ENCODE measurements at regions not wholly inside any gene's neighbourhood (a gene's known extent, or its start where the extent isn't known, plus 50 kb on each side); places are given as distances from the start of the nearest gene placed in this dataset.

DNA sequence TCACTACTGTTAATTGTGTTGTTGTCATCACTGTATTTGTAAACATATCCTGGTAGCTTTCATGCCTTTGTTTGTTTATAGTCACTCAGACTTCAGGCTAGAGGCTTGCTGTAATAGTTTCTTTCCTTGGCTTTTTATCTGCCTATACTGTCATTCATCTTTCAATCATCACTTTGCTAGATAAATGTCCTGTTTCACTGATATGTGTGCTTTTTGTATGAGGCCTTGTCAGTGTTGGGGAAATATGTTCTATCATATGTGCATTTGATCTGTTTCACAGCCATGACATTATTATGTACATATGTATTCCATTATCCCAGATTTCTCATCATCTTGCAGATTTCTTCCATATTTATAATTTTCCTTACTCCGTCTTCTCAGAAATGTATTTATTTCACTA, 558.9 kb upstream of the LRFN5 start:
- TF ChIP-seq POLR2AphosphoS5 (IDR thresholded peaks at IDR 0.05; ENCODE audit: low read depth, low read length), result no peak
- TF ChIP-seq JUND (CRISPR knock-in tag; IDR thresholded peaks at IDR 0.05), result no peak
- TF ChIP-seq, protein P1, sequence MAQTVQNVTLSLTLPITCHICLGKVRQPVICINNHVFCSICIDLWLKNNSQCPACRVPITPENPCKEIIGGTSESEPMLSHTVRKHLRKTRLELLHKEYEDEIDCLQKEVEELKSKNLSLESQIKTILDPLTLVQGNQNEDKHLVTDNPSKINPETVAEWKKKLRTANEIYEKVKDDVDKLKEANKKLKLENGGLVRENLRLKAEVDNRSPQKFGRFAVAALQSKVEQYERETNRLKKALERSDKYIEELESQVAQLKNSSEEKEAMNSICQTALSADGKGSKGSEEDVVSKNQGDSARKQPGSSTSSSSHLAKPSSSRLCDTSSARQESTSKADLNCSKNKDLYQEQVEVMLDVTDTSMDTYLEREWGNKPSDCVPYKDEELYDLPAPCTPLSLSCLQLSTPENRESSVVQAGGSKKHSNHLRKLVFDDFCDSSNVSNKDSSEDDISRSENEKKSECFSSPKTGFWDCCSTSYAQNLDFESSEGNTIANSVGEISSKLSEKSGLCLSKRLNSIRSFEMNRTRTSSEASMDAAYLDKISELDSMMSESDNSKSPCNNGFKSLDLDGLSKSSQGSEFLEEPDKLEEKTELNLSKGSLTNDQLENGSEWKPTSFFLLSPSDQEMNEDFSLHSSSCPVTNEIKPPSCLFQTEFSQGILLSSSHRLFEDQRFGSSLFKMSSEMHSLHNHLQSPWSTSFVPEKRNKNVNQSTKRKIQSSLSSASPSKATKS (CRISPR knock-in tag; IDR thresholded peaks at IDR 0.05), result no peak
- TF ChIP-seq CEBPG (CRISPR knock-in tag; IDR thresholded peaks at IDR 0.05), result no peak
- TF ChIP-seq, protein P2, sequence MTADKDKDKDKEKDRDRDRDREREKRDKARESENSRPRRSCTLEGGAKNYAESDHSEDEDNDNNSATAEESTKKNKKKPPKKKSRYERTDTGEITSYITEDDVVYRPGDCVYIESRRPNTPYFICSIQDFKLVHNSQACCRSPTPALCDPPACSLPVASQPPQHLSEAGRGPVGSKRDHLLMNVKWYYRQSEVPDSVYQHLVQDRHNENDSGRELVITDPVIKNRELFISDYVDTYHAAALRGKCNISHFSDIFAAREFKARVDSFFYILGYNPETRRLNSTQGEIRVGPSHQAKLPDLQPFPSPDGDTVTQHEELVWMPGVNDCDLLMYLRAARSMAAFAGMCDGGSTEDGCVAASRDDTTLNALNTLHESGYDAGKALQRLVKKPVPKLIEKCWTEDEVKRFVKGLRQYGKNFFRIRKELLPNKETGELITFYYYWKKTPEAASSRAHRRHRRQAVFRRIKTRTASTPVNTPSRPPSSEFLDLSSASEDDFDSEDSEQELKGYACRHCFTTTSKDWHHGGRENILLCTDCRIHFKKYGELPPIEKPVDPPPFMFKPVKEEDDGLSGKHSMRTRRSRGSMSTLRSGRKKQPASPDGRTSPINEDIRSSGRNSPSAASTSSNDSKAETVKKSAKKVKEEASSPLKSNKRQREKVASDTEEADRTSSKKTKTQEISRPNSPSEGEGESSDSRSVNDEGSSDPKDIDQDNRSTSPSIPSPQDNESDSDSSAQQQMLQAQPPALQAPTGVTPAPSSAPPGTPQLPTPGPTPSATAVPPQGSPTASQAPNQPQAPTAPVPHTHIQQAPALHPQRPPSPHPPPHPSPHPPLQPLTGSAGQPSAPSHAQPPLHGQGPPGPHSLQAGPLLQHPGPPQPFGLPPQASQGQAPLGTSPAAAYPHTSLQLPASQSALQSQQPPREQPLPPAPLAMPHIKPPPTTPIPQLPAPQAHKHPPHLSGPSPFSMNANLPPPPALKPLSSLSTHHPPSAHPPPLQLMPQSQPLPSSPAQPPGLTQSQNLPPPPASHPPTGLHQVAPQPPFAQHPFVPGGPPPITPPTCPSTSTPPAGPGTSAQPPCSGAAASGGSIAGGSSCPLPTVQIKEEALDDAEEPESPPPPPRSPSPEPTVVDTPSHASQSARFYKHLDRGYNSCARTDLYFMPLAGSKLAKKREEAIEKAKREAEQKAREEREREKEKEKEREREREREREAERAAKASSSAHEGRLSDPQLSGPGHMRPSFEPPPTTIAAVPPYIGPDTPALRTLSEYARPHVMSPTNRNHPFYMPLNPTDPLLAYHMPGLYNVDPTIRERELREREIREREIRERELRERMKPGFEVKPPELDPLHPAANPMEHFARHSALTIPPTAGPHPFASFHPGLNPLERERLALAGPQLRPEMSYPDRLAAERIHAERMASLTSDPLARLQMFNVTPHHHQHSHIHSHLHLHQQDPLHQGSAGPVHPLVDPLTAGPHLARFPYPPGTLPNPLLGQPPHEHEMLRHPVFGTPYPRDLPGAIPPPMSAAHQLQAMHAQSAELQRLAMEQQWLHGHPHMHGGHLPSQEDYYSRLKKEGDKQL (CRISPR knock-in tag; IDR thresholded peaks at IDR 0.05; ENCODE audit: low read depth), result no peak
- no peak for TF ChIP-seq REL (CRISPR knock-in tag; conservative IDR thresholded peaks at IDR 0.05)

Data from HepG2 (cell line).